ENCODE measurements at regions not wholly inside any gene's neighbourhood (a gene's known extent, or its start where the extent isn't known, plus 50 kb on each side); places are given as distances from the start of the nearest gene placed in this dataset.
A peak's percentile ranks its signal among the peaks of the same experiment; 100 is the strongest.
"Not testable (repeated sequence)": the region's sequence is repeated elsewhere in the genome, so short reads cannot be mapped to it uniquely, and the experiment has no call there.

- not testable (repeated sequence) for DNase-seq
These were observed 415.8 kb downstream of the TSHZ3 start for GRCh38 chr19:30933454-30933853.

GRCh38 chr19:30932854-30933253 is 416.4 kb downstream of the TSHZ3 start:
- DNase-seq = no peak

- DNase-seq = no peak
These were observed 418.1 kb downstream of the TSHZ3 start for GRCh38 chr19:30930941-30931706.

- no peak for DNase-seq
These were observed 421.5 kb downstream of the TSHZ3 start for GRCh38 chr19:30927705-30928104.

- DNase-seq = no peak
These were observed 424.6 kb downstream of the TSHZ3 start for GRCh38 chr19:30924670-30925069.

- no peak for DNase-seq
These were observed 425.1 kb downstream of the TSHZ3 start for GRCh38 chr19:30924069-30924636.

- no peak for DNase-seq
These were observed 425.6 kb downstream of the TSHZ3 start for GRCh38 chr19:30923621-30924020.

- no peak for DNase-seq
These were observed 426.1 kb downstream of the TSHZ3 start for GRCh38 chr19:30923096-30923495.

GRCh38 chr19:30920222-30920621 is 429.0 kb downstream of the TSHZ3 start:
- DNase-seq = no peak

GRCh38 chr19:30919737-30920136 is 429.5 kb downstream of the TSHZ3 start:
- DNase-seq = no peak

GRCh38 chr19:30916238-30916637 is 433.0 kb downstream of the TSHZ3 start:
- no peak for DNase-seq

GRCh38 chr19:30911491-30911890 is 437.7 kb downstream of the TSHZ3 start:
- DNase-seq = no peak

- no peak for DNase-seq
These were observed 438.6 kb downstream of the TSHZ3 start for GRCh38 chr19:30910485-30911240.

- DNase-seq = no peak
These were observed 440.0 kb downstream of the TSHZ3 start for GRCh38 chr19:30909216-30909615.

GRCh38 chr19:30908262-30908771 is 440.9 kb downstream of the TSHZ3 start:
- no peak for DNase-seq

- no peak for DNase-seq
These were observed 442.4 kb downstream of the TSHZ3 start for GRCh38 chr19:30906871-30907270.

- DNase-seq = no peak
These were observed 449.2 kb downstream of the TSHZ3 start for GRCh38 chr19:30900051-30900450.

- no peak for DNase-seq
These were observed 450.7 kb downstream of the TSHZ3 start for GRCh38 chr19:30898353-30899103.

- no peak for DNase-seq
These were observed 451.7 kb downstream of the TSHZ3 start for GRCh38 chr19:30897553-30897952.

- DNase-seq = no peak
These were observed 452.2 kb downstream of the TSHZ3 start for GRCh38 chr19:30897034-30897433.

GRCh38 chr19:30896554-30896953 is 452.7 kb downstream of the TSHZ3 start:
- peak; percentile 43 for DNase-seq

- no peak for DNase-seq
These were observed 453.3 kb downstream of the TSHZ3 start for GRCh38 chr19:30895946-30896345.

GRCh38 chr19:30891051-30891450 is 458.2 kb downstream of the TSHZ3 start:
- no peak for DNase-seq

Data from left hindlimb (tissue), 1 donor.